DMS153 (cell line): ENCODE measurements at regions not wholly inside any gene's neighbourhood (a gene's known extent, or its start where the extent isn't known, plus 50 kb on each side); places are given as distances from the start of the nearest gene placed in this dataset.

Experiments
- DNase-seq: peaks from one replicate; lab custom pipeline; 2025; lab: John Stamatoyannopoulos, UW

- DNase-seq, result no peak
These were observed 52.8 kb upstream of the MEIS1 start for GRCh38 chr2:66382091-66382490.

GRCh38 chr2:66379473-66379872 is 55.5 kb upstream of the MEIS1 start:
- no peak for DNase-seq

- DNase-seq, result no peak
These were observed 57.1 kb upstream of the MEIS1 start for GRCh38 chr2:66377832-66378231.

GRCh38 chr2:66370824-66371223 is 64.1 kb upstream of the MEIS1 start:
- DNase-seq, result no peak

- DNase-seq, result no peak
These were observed 68.3 kb upstream of the MEIS1 start for GRCh38 chr2:66366619-66367018.

- DNase-seq, result no peak
These were observed 70.2 kb upstream of the MEIS1 start for GRCh38 chr2:66364495-66365333.

GRCh38 chr2:66362701-66363100 is 72.2 kb upstream of the MEIS1 start:
- no peak for DNase-seq

GRCh38 chr2:66346231-66346664 is 88.7 kb upstream of the MEIS1 start:
- no peak for DNase-seq

- no peak for DNase-seq
These were observed 90.8 kb upstream of the MEIS1 start for GRCh38 chr2:66344087-66344663.

GRCh38 chr2:66343259-66343658 is 91.7 kb upstream of the MEIS1 start:
- no peak for DNase-seq

GRCh38 chr2:66340521-66340920 is 94.4 kb upstream of the MEIS1 start:
- no peak for DNase-seq

- peak; percentile 42 for DNase-seq
These were observed 100.5 kb upstream of the MEIS1 start for GRCh38 chr2:66334237-66335029.

GRCh38 chr2:66331176-66331575 is 103.7 kb upstream of the MEIS1 start:
- DNase-seq, result no peak

- DNase-seq, result no peak
These were observed 105.8 kb upstream of the MEIS1 start for GRCh38 chr2:66329081-66329605.

GRCh38 chr2:66327066-66327740 is 107.7 kb upstream of the MEIS1 start:
- DNase-seq, result no peak

- no peak for DNase-seq
These were observed 109.9 kb upstream of the MEIS1 start for GRCh38 chr2:66324909-66325528.

GRCh38 chr2:66324356-66324755 is 110.6 kb upstream of the MEIS1 start:
- DNase-seq, result no peak

GRCh38 chr2:66323406-66323805 is 111.5 kb upstream of the MEIS1 start:
- DNase-seq, result no peak

GRCh38 chr2:66322506-66323260 is 112.2 kb upstream of the MEIS1 start:
- DNase-seq, result no peak

- no peak for DNase-seq
These were observed 116.8 kb upstream of the MEIS1 start for GRCh38 chr2:66318009-66318561.
